Vagina (tissue), 2 donors: ENCODE measurements at regions not wholly inside any gene's neighbourhood (a gene's known extent, or its start where the extent isn't known, plus 50 kb on each side); places are given as distances from the start of the nearest gene placed in this dataset.

Experiments used
- DNase-seq, 2 donors: peaks; one replicate each; pipeline ENCODE4 v3.0.0-alpha.2; 2017; ENCODE audit errors: extremely low spot score in 2 of 2
- H3K27ac ChIP-seq: fragments of 200-600 bp; sonication (generic); one replicate; pipeline ENCODE4 v1.5.1; 2019
- H3K27me3 ChIP-seq: fragments of 200-600 bp; sonication (generic); one replicate; pipeline ENCODE4 v1.5.1; 2019
- H3K36me3 ChIP-seq, 2 donors: fragments of 200-600 bp; sonication (generic); one replicate each; pipeline ENCODE4 v1.5.1; 2017 to 2019
- H3K4me1 ChIP-seq: fragments of 200-600 bp; sonication (generic); one replicate; pipeline ENCODE4 v1.5.1; 2019
- H3K4me3 ChIP-seq, 2 donors: fragments of 200-600 bp; sonication (generic); 1 replicate in 1 of 2; 2 replicates in 1 of 2; pipeline ENCODE4 v1.5.1; 2016 to 2019
- H3K9me3 ChIP-seq: fragments of 200-600 bp; sonication (generic); one replicate; pipeline ENCODE4 v1.5.1; 2019
- POLR2A ChIP-seq, 2 donors: fragments of 450-650 bp; IDR thresholded peaks; one replicate each; pipeline ENCODE4 v1.6.1; 2017; ENCODE audit warnings: antibody characterized with exemption in 2 of 2, mild to moderate bottlenecking in 2 of 2, moderate library complexity in 2 of 2
- POLR2AphosphoS5 ChIP-seq, 2 donors: sonication (generic); formaldehyde crosslinking; IDR thresholded peaks; one replicate each; pipeline ENCODE4 v1.9.0; 2017; ENCODE audit warnings: antibody characterized with exemption in 2 of 2, mild to moderate bottlenecking in 2 of 2, low read depth in 1 of 2; ENCODE audit not compliant: insufficient read depth in 1 of 2
- intact Hi-C: fragments of 100-400 bp; cut with DNase I; formaldehyde crosslinking; loops from one replicate; pipeline ENCODE4 v1.15.1; 2023
- TF ChIP-seq, protein P1 (sequence below), 3 experiments: fragments of 450-650 bp in 2 of 3; fragments of 200-600 bp in 1 of 3; sonication (generic) in 1 of 3; IDR thresholded peaks; one replicate each; pipeline ENCODE4 v1.5.1; 2017 to 2019; ENCODE audit warnings: antibody characterized with exemption in 3 of 3, mild to moderate bottlenecking in 2 of 3, moderate library complexity in 2 of 3

DNA sequence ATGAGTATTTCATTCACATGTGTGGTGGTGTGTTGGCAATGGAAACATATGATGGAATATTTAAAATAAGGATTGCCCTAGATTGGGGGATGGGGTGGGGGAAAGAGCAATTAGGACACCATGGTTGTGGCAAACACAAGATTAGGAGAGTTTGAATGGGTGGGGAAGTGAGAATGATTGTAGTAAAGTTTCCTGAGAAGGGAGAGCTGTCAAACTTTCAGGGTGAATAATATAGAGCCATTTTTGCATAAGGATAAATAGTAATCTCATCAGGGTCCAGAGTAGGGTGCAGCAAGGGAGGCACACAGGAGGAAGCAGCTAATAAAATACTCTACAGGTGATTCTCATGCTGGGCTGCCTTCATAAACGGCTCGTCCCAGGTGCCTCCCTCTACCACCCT lies 294.9 kb upstream of the MARCKS start:
- Histone ChIP-seq H3K4me1 (peaks cover 5% of the 10 kb centered on the region), H3K27ac (no peak overlapping the region), H3K27me3 (no peaks in the 10 kb centered on the region), H3K36me3 (no peaks in the 10 kb centered on the region), H3K4me3 (no peak overlapping the region), H3K9me3 (no peaks in the 10 kb centered on the region)
- TF ChIP-seq, protein P1, sequence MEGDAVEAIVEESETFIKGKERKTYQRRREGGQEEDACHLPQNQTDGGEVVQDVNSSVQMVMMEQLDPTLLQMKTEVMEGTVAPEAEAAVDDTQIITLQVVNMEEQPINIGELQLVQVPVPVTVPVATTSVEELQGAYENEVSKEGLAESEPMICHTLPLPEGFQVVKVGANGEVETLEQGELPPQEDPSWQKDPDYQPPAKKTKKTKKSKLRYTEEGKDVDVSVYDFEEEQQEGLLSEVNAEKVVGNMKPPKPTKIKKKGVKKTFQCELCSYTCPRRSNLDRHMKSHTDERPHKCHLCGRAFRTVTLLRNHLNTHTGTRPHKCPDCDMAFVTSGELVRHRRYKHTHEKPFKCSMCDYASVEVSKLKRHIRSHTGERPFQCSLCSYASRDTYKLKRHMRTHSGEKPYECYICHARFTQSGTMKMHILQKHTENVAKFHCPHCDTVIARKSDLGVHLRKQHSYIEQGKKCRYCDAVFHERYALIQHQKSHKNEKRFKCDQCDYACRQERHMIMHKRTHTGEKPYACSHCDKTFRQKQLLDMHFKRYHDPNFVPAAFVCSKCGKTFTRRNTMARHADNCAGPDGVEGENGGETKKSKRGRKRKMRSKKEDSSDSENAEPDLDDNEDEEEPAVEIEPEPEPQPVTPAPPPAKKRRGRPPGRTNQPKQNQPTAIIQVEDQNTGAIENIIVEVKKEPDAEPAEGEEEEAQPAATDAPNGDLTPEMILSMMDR (IDR thresholded peaks at IDR 0.05), result no peak
- TF ChIP-seq POLR2A (IDR thresholded peaks at IDR 0.05) (no peak), POLR2AphosphoS5 (IDR thresholded peaks at IDR 0.05; ENCODE audit: insufficient read depth in 1 of 2, low read depth in 1 of 2) (no peak)
- no peak for DNase-seq
- intact Hi-C loops, result no loop called here

- H3K4me3 ChIP-seq, result peak overlapping the region; percentile 31 to 32
- no peak for TF ChIP-seq POLR2A (IDR thresholded peaks at IDR 0.05)
- peak in 1 of 2 donors; percentile 70 for TF ChIP-seq POLR2AphosphoS5 (IDR thresholded peaks at IDR 0.05; ENCODE audit: insufficient read depth in 1 of 2, low read depth in 1 of 2)
- TF ChIP-seq, protein P1 (IDR thresholded peaks at IDR 0.05), result peak in 1 of 3 experiments; percentile 38
- peak overlapping the region; percentile 58 for H3K27ac ChIP-seq
These were observed 292.6 kb upstream of the MARCKS start for GRCh38 chr6:113564371-113565171.

GRCh38 chr6:113565306-113565705 lies 291.8 kb upstream of the MARCKS start:
- Histone ChIP-seq H3K4me3 (peak overlapping the region; percentile 31 to 32), H3K27ac (peak overlapping the region; percentile 58), H3K27me3 (no peaks in the 10 kb centered on the region), H3K36me3 (no peaks in the 10 kb centered on the region), H3K9me3 (no peaks in the 10 kb centered on the region), H3K4me1 (no peaks in the 10 kb centered on the region)
- TF ChIP-seq POLR2AphosphoS5 (IDR thresholded peaks at IDR 0.05; ENCODE audit: insufficient read depth in 1 of 2, low read depth in 1 of 2), result no peak
- no peak for TF ChIP-seq POLR2A (IDR thresholded peaks at IDR 0.05)
- TF ChIP-seq, protein P1 (IDR thresholded peaks at IDR 0.05), result no peak
- no peak for DNase-seq
- intact Hi-C loops, result no loop called here

More at GRCh38 chr6:113564371-113565171, 292.6 kb upstream of the MARCKS start:
- intact Hi-C loops, result no loop called here
- no peaks in the 10 kb centered on the region for H3K36me3 ChIP-seq
- H3K27me3 ChIP-seq, result no peaks in the 10 kb centered on the region
- peak in 1 of 2 donors; percentile 92 for DNase-seq
- H3K4me1 ChIP-seq, result no peaks in the 10 kb centered on the region
- H3K9me3 ChIP-seq, result no peaks in the 10 kb centered on the region

GRCh38 chr6:113570161-113570560 lies 287.0 kb upstream of the MARCKS start:
- no peak overlapping the region for H3K27ac ChIP-seq
- TF ChIP-seq, protein P1 (IDR thresholded peaks at IDR 0.05), result no peak
- TF ChIP-seq POLR2A (IDR thresholded peaks at IDR 0.05), result no peak
- no peak for TF ChIP-seq POLR2AphosphoS5 (IDR thresholded peaks at IDR 0.05; ENCODE audit: insufficient read depth in 1 of 2, low read depth in 1 of 2)
- H3K4me1 ChIP-seq, result no peaks in the 10 kb centered on the region
- intact Hi-C loops, result loop anchor here (5.0 kb wide), 1 partner anchor 282 kb away; no protein-coding TSS in a partner anchor
- H3K36me3 ChIP-seq, result no peaks in the 10 kb centered on the region
- H3K4me3 ChIP-seq, result no peak overlapping the region
- H3K27me3 ChIP-seq, result no peaks in the 10 kb centered on the region
- no peaks in the 10 kb centered on the region for H3K9me3 ChIP-seq
- no peak for DNase-seq

DNA sequence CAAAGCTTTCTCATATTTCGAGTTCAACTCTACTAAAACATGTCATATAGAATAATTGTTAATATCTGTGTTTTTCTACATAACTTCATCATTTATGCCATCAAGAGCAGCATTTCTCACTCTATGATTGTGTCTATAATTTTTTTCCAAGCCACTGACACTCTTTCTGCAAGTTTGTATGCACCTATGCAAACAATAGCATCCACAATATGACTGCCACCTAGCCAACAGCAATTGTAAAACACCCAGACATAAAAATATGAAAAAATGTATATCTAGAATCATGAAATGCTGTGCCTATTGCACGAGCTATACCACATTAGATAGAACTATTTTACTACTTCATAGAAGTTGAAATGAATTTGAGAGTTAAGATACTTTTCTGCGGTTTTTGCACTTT lies 286.5 kb upstream of the MARCKS start:
- TF ChIP-seq, protein P1 (IDR thresholded peaks at IDR 0.05), result no peak
- Histone ChIP-seq H3K4me3 (no peak overlapping the region), H3K36me3 (no peaks in the 10 kb centered on the region), H3K27ac (no peak overlapping the region), H3K4me1 (no peaks in the 10 kb centered on the region), H3K27me3 (no peaks in the 10 kb centered on the region), H3K9me3 (no peaks in the 10 kb centered on the region)
- DNase-seq, result no peak
- intact Hi-C loops, result loop anchor here (5.0 kb wide), 1 partner anchor 282 kb away; no protein-coding TSS in a partner anchor
